Ascending aorta (tissue), 2 donors: ENCODE measurements at regions not wholly inside any gene's neighbourhood (a gene's known extent, or its start where the extent isn't known, plus 50 kb on each side); places are given as distances from the start of the nearest gene placed in this dataset.

Experiments
- DNase-seq, 2 donors: peaks; one replicate each; pipeline ENCODE4 v3.0.0-alpha.2; 2019; ENCODE audit warnings: low spot score in 2 of 2
- H3K27ac ChIP-seq, 2 donors: fragments of 200-600 bp; sonication (generic); one replicate each; pipeline ENCODE4 v1.5.1; 2016 to 2017; ENCODE audit warnings: mild to moderate bottlenecking in 1 of 2
- H3K27me3 ChIP-seq: fragments of 200-600 bp; sonication (generic); one replicate; pipeline ENCODE4 v1.5.1; 2017
- H3K36me3 ChIP-seq, 2 donors: fragments of 200-600 bp; sonication (generic); one replicate each; pipeline ENCODE4 v1.5.1; 2016
- H3K4me1 ChIP-seq, 2 donors: fragments of 200-600 bp; sonication (generic); one replicate each; pipeline ENCODE4 v1.5.1; 2016 to 2017; ENCODE audit warnings: mild to moderate bottlenecking in 1 of 2
- H3K4me3 ChIP-seq, 2 donors: fragments of 200-600 bp; sonication (generic); one replicate each; pipeline ENCODE4 v1.5.1; 2016 to 2017; ENCODE audit warnings: mild to moderate bottlenecking in 1 of 2
- H3K9me3 ChIP-seq, 2 donors: fragments of 200-600 bp; sonication (generic); one replicate each; pipeline ENCODE4 v1.5.1; 2016
- intact Hi-C: fragments of 100-400 bp; cut with DNase I; formaldehyde crosslinking; loops from one replicate; pipeline ENCODE4 v1.15.1; 2023
- TF ChIP-seq, protein P1 (sequence below), 3 experiments: fragments of 200-600 bp in 2 of 3; fragments of 450-650 bp in 1 of 3; sonication (generic) in 2 of 3; IDR thresholded peaks; one replicate each; pipeline ENCODE4 v1.5.1; 2016 to 2019; ENCODE audit warnings: antibody characterized with exemption in 3 of 3, mild to moderate bottlenecking in 1 of 3, moderate library complexity in 1 of 3

DNA sequence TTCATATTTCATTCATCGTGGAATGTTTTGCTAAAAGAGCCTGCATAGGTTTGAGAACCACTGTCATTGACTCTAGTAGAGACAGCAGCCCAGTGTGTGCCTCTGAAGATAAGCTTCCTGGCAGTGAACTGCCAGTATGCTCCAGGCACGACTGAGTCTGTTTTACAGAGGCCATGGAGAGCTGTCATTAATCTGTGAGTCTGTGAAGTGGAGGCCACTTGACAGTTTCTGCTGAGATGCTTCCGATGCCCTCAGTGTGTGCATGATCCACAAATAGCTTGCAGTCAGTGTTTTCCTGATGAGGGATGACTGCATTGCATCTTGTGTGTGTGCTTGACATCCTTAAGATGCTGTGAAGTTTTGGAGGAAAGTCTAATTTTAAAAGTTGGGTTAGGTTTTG lies 162.2 kb downstream of the PFKFB3 start:
- peaks cover 0 to 4% of the 10 kb centered on the region in 2 donors for H3K4me1 ChIP-seq
- H3K36me3 ChIP-seq = no peaks in the 10 kb centered on the region
- intact Hi-C loops = no loop called here
- no peak overlapping the region for H3K4me3 ChIP-seq
- no peak for DNase-seq
- TF ChIP-seq, protein P1, sequence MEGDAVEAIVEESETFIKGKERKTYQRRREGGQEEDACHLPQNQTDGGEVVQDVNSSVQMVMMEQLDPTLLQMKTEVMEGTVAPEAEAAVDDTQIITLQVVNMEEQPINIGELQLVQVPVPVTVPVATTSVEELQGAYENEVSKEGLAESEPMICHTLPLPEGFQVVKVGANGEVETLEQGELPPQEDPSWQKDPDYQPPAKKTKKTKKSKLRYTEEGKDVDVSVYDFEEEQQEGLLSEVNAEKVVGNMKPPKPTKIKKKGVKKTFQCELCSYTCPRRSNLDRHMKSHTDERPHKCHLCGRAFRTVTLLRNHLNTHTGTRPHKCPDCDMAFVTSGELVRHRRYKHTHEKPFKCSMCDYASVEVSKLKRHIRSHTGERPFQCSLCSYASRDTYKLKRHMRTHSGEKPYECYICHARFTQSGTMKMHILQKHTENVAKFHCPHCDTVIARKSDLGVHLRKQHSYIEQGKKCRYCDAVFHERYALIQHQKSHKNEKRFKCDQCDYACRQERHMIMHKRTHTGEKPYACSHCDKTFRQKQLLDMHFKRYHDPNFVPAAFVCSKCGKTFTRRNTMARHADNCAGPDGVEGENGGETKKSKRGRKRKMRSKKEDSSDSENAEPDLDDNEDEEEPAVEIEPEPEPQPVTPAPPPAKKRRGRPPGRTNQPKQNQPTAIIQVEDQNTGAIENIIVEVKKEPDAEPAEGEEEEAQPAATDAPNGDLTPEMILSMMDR (IDR thresholded peaks at IDR 0.05) = no peak
- H3K9me3 ChIP-seq = no peaks in the 10 kb centered on the region
- H3K27ac ChIP-seq = no peak overlapping the region
- no peaks in the 10 kb centered on the region for H3K27me3 ChIP-seq

DNA sequence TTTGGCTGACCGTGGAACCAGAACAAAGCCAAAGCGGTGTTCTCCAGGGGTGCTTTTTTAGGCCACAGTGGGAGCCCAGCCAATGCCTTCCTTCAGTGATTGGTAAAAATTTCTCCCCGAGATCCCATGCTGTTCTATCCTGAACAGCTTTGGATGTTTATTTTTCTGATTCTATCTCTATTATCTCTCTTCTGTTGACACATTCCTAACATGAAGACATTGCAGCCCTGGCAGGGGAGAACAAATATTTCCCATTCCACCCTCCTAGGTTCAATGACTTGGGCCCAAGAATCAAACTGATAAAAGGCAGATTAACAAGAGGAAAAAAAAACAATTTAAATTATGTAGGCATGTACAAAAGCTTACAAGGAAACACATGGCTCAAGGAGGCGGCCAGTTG lies 162.7 kb downstream of the PFKFB3 start:
- TF ChIP-seq, protein P1 (IDR thresholded peaks at IDR 0.05) = no peak
- no peak overlapping the region for H3K27ac ChIP-seq
- H3K4me1 ChIP-seq = peaks cover 0 to 4% of the 10 kb centered on the region in 2 donors
- no peaks in the 10 kb centered on the region for H3K9me3 ChIP-seq
- no peak for DNase-seq
- no peaks in the 10 kb centered on the region for H3K36me3 ChIP-seq
- H3K27me3 ChIP-seq = no peaks in the 10 kb centered on the region
- no peak overlapping the region for H3K4me3 ChIP-seq
- intact Hi-C loops = no loop called here
